ENCODE measurements at regions not wholly inside any gene's neighbourhood (a gene's known extent, or its start where the extent isn't known, plus 50 kb on each side); places are given as distances from the start of the nearest gene placed in this dataset.

- TF ChIP-seq CTCF (IDR thresholded peaks at IDR 0.05 in 2 of 3, conservative IDR thresholded peaks at IDR 0.05 in 1 of 3; ENCODE audit: borderline replicate concordance in 1 of 3, insufficient read depth in 1 of 3, low read depth in 2 of 3, low read length in 2 of 3) (no peak), EZH2 (IDR thresholded peaks at IDR 0.05) (no peak), POLR2AphosphoS5 (IDR thresholded peaks at IDR 0.05; ENCODE audit: low read depth, low read length) (no peak), TCF7L2 (IDR thresholded peaks at IDR 0.05; ENCODE audit: borderline replicate concordance, extremely low read depth, insufficient read depth, insufficient read length) (no peak), CBX3 (IDR thresholded peaks at IDR 0.05; ENCODE audit: low read depth) (no peak), SRF (IDR thresholded peaks at IDR 0.05; ENCODE audit: low read depth) (no peak), SIN3A (IDR thresholded peaks at IDR 0.05; ENCODE audit: low read depth) (no peak), SP1 (IDR thresholded peaks at IDR 0.05; ENCODE audit: low read depth) (no peak), EZH2phosphoT487 (IDR thresholded peaks at IDR 0.05; ENCODE audit: borderline replicate concordance) (no peak), RAD21 (IDR thresholded peaks at IDR 0.05; ENCODE audit: low read depth) (no peak), ELF1 (IDR thresholded peaks at IDR 0.05; ENCODE audit: borderline replicate concordance, low read depth) (no peak)
Observed at GRCh38 chr7:146057958-146058357, 58.6 kb upstream of the CNTNAP2 start.

Measured in HCT116 (cell line).